GM10248 (cell line): ENCODE measurements at regions not wholly inside any gene's neighbourhood (a gene's known extent, or its start where the extent isn't known, plus 50 kb on each side); places are given as distances from the start of the nearest gene placed in this dataset.

Source experiments
- CTCF ChIA-PET: fragments of 300-600 bp; sonication (Branson Sonifier 250); formaldehyde crosslinking; extraction: SDS; loops from one replicate; lab custom pipeline; 2021; ENCODE audit warnings: antibody characterized with exemption; lab: Yijun Ruan, JAX
- POLR2A ChIA-PET: fragments of 350-650 bp; sonication (Branson Sonifier 250); formaldehyde crosslinking; extraction: SDS; loops from one replicate; lab custom pipeline; 2020; ENCODE audit warnings: antibody characterized with exemption; lab: Yijun Ruan, JAX
- DNase-seq: peaks from one replicate; pipeline ENCODE4 v3.0.0; 2012; ENCODE audit errors: extremely low spot score
- TF ChIP-seq, protein P1 (sequence below): IDR thresholded peaks from 2 replicates; pipeline ENCODE4 v1.5.1; 2012; ENCODE audit warnings: mild to moderate bottlenecking, low read depth; ENCODE audit errors: extremely low read depth, missing control alignments, control extremely low read depth

DNA sequence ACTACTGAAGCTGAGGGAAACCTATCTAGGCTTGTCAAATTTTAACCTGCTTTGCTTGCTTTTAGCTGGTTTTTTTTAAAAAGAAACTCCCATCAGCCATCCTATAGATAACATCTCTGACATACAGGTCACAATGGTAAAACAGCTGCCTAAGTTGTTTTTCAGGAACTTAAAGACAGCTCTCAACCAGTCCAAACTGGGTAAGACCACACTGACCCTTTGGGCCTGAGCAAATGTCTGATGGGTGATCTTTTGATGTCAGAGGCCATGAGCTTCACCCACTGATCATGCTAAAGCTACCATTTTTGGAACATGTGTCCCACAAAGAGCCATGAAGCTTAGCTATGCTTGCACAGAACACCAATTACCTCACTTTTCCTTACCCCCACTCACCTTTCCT lies 50.0 kb upstream of the TANC1 start:
- no peak for DNase-seq
- TF ChIP-seq, protein P1, sequence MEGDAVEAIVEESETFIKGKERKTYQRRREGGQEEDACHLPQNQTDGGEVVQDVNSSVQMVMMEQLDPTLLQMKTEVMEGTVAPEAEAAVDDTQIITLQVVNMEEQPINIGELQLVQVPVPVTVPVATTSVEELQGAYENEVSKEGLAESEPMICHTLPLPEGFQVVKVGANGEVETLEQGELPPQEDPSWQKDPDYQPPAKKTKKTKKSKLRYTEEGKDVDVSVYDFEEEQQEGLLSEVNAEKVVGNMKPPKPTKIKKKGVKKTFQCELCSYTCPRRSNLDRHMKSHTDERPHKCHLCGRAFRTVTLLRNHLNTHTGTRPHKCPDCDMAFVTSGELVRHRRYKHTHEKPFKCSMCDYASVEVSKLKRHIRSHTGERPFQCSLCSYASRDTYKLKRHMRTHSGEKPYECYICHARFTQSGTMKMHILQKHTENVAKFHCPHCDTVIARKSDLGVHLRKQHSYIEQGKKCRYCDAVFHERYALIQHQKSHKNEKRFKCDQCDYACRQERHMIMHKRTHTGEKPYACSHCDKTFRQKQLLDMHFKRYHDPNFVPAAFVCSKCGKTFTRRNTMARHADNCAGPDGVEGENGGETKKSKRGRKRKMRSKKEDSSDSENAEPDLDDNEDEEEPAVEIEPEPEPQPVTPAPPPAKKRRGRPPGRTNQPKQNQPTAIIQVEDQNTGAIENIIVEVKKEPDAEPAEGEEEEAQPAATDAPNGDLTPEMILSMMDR = no peak
- POLR2A ChIA-PET = no interaction called here
- CTCF ChIA-PET = interaction anchor here (1.1 to 2.7 kb wide), 4 partner anchors 10 to 200 kb away, joined by 4 to 12 read pairs (median 7); no protein-coding TSS in a partner anchor
